Stomach (tissue), 8 donors: ENCODE measurements at regions not wholly inside any gene's neighbourhood (a gene's known extent, or its start where the extent isn't known, plus 50 kb on each side); places are given as distances from the start of the nearest gene placed in this dataset.

ENCODE experiments used
- DNase-seq, 2 donors: peaks; one replicate each; pipeline versions ENCODE4 v3.0.0 to v3.0.0-alpha.2; 2013 to 2019
- H3K27ac ChIP-seq, 5 donors: fragments of 200-600 bp in 4 of 5; sonication (generic) in 4 of 5; one replicate each; pipeline ENCODE4 v1.5.1; 2013 to 2019; ENCODE audit warnings: mild to moderate bottlenecking in 1 of 5, moderate library complexity in 1 of 5
- H3K27me3 ChIP-seq, 3 donors: fragments of 200-600 bp; sonication (generic); one replicate each; pipeline ENCODE4 v1.5.1; 2017 to 2019; ENCODE audit warnings: mixed run types in 1 of 3
- H3K36me3 ChIP-seq, 4 donors: fragments of 200-600 bp; sonication (generic); 1 replicate in 3 of 4; 2 replicates in 1 of 4; pipeline ENCODE4 v1.5.1; 2016 to 2019
- H3K4me1 ChIP-seq, 4 donors: fragments of 200-600 bp; sonication (generic); one replicate each; pipeline ENCODE4 v1.5.1; 2016 to 2019
- H3K4me3 ChIP-seq, 4 donors: fragments of 200-600 bp; sonication (generic) in 3 of 4; one replicate each; pipeline ENCODE4 v1.5.1; 2016 to 2019; ENCODE audit warnings: mild to moderate bottlenecking in 1 of 4
- H3K9me3 ChIP-seq, 4 donors: fragments of 200-600 bp; sonication (generic); one replicate each; pipeline ENCODE4 v1.5.1; 2016 to 2019
- CTCF ChIP-seq, 7 experiments: fragments of 450-650 bp in 4 of 7; fragments of 200-600 bp in 3 of 7; sonication (generic) in 3 of 7; IDR thresholded peaks; one replicate each; pipeline ENCODE4 v1.5.1; 2016 to 2019; ENCODE audit warnings: antibody characterized with exemption in 7 of 7, control low read depth in 2 of 7, mild to moderate bottlenecking in 1 of 7
- EP300 ChIP-seq: sonication (generic); formaldehyde crosslinking; IDR thresholded peaks from one replicate; pipeline ENCODE4 v1.6.1; 2017; ENCODE audit warnings: antibody characterized with exemption
- POLR2A ChIP-seq, 4 donors: fragments of 450-650 bp; IDR thresholded peaks; one replicate each; pipeline ENCODE4 v1.6.1; 2016; ENCODE audit warnings: antibody characterized with exemption in 4 of 4, control low read depth in 2 of 4, mild to moderate bottlenecking in 1 of 4, moderate library complexity in 1 of 4
- POLR2AphosphoS5 ChIP-seq, 3 donors: sonication (generic); formaldehyde crosslinking; IDR thresholded peaks; one replicate each; pipeline ENCODE4 v1.6.1; 2016; ENCODE audit warnings: antibody characterized with exemption in 3 of 3
- WGBS, 5 donors: extraction: QIAGEN DNeasy Blood & Tissue Kit in 3 of 5; methylation state at CpG; one replicate each; pipeline versions ENCODE4 v1.1.5 to v1.1.7; 2013 to 2018; 5-methylcytosine and 5-hydroxymethylcytosine counted together
- intact Hi-C: fragments of 100-400 bp; cut with DNase I; formaldehyde crosslinking; loops from one replicate; pipeline ENCODE4 v1.15.1; 2023; ENCODE audit warnings: low total_unique reads
- donor health status: healthy with polysubstance abuse.
- donor health status: Bipolar disorder and iron deficiency.
- donor health status: healthy.

GRCh38 chr6:139659196-139659595 lies 284.7 kb upstream of the CITED2 start:
- intact Hi-C loops = no loop called here
- Histone ChIP-seq H3K27me3 (no peaks in the 10 kb centered on the region), H3K27ac (no peak overlapping the region), H3K36me3 (no peaks in the 10 kb centered on the region), H3K4me3 (no peak overlapping the region), H3K4me1 (peaks cover 0 to 14% (median 4%) of the 10 kb centered on the region in 4 donors), H3K9me3 (peaks cover 0 to 5% (median 1%) of the 10 kb centered on the region in 4 donors)
- no peak for DNase-seq
- 82 to 89% (median 83%) methylated on average over 3 of the region's 3 CpGs for WGBS, 5 donors
- TF ChIP-seq POLR2A (IDR thresholded peaks at IDR 0.05) = no peak
- no peak for TF ChIP-seq CTCF (IDR thresholded peaks at IDR 0.05)
- TF ChIP-seq EP300 = no peak
- no peak for TF ChIP-seq POLR2AphosphoS5 (IDR thresholded peaks at IDR 0.05)

GRCh38 chr6:139657119-139657518 lies 282.7 kb upstream of the CITED2 start:
- peaks cover 0 to 14% (median 4%) of the 10 kb centered on the region in 4 donors for H3K4me1 ChIP-seq
- TF ChIP-seq POLR2A (IDR thresholded peaks at IDR 0.05) (no peak), POLR2AphosphoS5 (IDR thresholded peaks at IDR 0.05) (no peak), CTCF (IDR thresholded peaks at IDR 0.05) (no peak), EP300 (no peak)

GRCh38 chr6:139655783-139656705 lies 281.6 kb upstream of the CITED2 start:
- Histone ChIP-seq H3K27me3 (no peaks in the 10 kb centered on the region), H3K9me3 (no peaks in the 10 kb centered on the region), H3K4me1 (peaks cover 0 to 14% (median 4%) of the 10 kb centered on the region in 4 donors), H3K27ac (no peak overlapping the region), H3K4me3 (no peak overlapping the region), H3K36me3 (no peaks in the 10 kb centered on the region)
- peak; percentile 71 to 73 for DNase-seq
- TF ChIP-seq EP300 (no peak), POLR2A (IDR thresholded peaks at IDR 0.05) (no peak), POLR2AphosphoS5 (IDR thresholded peaks at IDR 0.05) (peak in 2 of 3 donors; percentile 33 to 56)
- 55 to 63% (median 58%) methylated on average over 5 of the region's 5 CpGs for WGBS, 5 donors
- intact Hi-C loops = no loop called here

More at GRCh38 chr6:139657119-139657518, 282.7 kb upstream of the CITED2 start:
- WGBS, 5 donors = 95 to 100% (median 98%) methylated on average over 1 of the region's 1 CpG
- Histone ChIP-seq H3K4me3 (no peak overlapping the region), H3K36me3 (no peaks in the 10 kb centered on the region), H3K9me3 (no peaks in the 10 kb centered on the region), H3K27ac (no peak overlapping the region), H3K27me3 (no peaks in the 10 kb centered on the region)
- intact Hi-C loops = no loop called here
- DNase-seq = no peak

GRCh38 chr6:139654888-139655782 lies 280.7 kb upstream of the CITED2 start:
- H3K4me1 ChIP-seq = peaks cover 0 to 14% (median 4%) of the 10 kb centered on the region in 4 donors
- H3K27ac ChIP-seq = no peak overlapping the region
- H3K9me3 ChIP-seq = no peaks in the 10 kb centered on the region
- 79 to 90% (median 86%) methylated on average over 10 of the region's 10 CpGs for WGBS, 5 donors
- intact Hi-C loops = no loop called here
- no peak for TF ChIP-seq POLR2A (IDR thresholded peaks at IDR 0.05)
- no peak for TF ChIP-seq EP300
- no peak for TF ChIP-seq POLR2AphosphoS5 (IDR thresholded peaks at IDR 0.05)
- no peak for TF ChIP-seq CTCF (IDR thresholded peaks at IDR 0.05)
- no peaks in the 10 kb centered on the region for H3K36me3 ChIP-seq
- no peak overlapping the region for H3K4me3 ChIP-seq
- DNase-seq = peak in 1 of 2 donors; percentile 23
- no peaks in the 10 kb centered on the region for H3K27me3 ChIP-seq
